DOHH2 (cell line): ENCODE measurements at regions not wholly inside any gene's neighbourhood (a gene's known extent, or its start where the extent isn't known, plus 50 kb on each side); places are given as distances from the start of the nearest gene placed in this dataset.

Experiments used
- H3F3A ChIP-seq: fragments of 200-600 bp; sonication (generic), shearing (Covaris generic); 2 replicates; pipeline ENCODE4 v1.6.0; 2016; ENCODE audit warnings: antibody characterized with exemption, mild to moderate bottlenecking; ENCODE audit not compliant: control insufficient read depth, insufficient read depth
- H3K27ac ChIP-seq: fragments of 200-600 bp; sonication (generic); 2 replicates; pipeline ENCODE4 v1.5.1; 2014; ENCODE audit warnings: low read depth, mild to moderate bottlenecking, low read length, moderate library complexity
- H3K27me3 ChIP-seq: fragments of 200-600 bp; sonication (generic); 2 replicates; pipeline ENCODE4 v1.6.1; 2014; ENCODE audit warnings: mild to moderate bottlenecking, low read length, mixed read lengths; ENCODE audit not compliant: control insufficient read depth
- H3K36me3 ChIP-seq: fragments of 200-600 bp; sonication (generic); 2 replicates; pipeline ENCODE4 v1.6.1; 2014; ENCODE audit warnings: mild to moderate bottlenecking, low read length, moderate library complexity, mixed read lengths; ENCODE audit not compliant: control insufficient read depth
- H3K4me1 ChIP-seq: fragments of 200-600 bp; sonication (generic); 2 replicates; pipeline ENCODE4 v1.6.1; 2014; ENCODE audit warnings: mild to moderate bottlenecking, low read length, mixed read lengths; ENCODE audit not compliant: control insufficient read depth
- H3K4me2 ChIP-seq: fragments of 200-600 bp; sonication (generic); 2 replicates; pipeline ENCODE4 v1.6.0; 2014; ENCODE audit warnings: mild to moderate bottlenecking, low read length, moderate library complexity
- H3K4me3 ChIP-seq: fragments of 200-600 bp; sonication (generic); 2 replicates; pipeline ENCODE4 v1.5.1; 2014; ENCODE audit warnings: mild to moderate bottlenecking, low read length, mixed read lengths
- H3K79me2 ChIP-seq: fragments of 200-600 bp; sonication (generic); 2 replicates; pipeline ENCODE4 v1.6.1; 2014; ENCODE audit warnings: mild to moderate bottlenecking, low read length, mixed read lengths; ENCODE audit not compliant: control insufficient read depth
- H3K9me2 ChIP-seq: fragments of 200-600 bp; sonication (generic); replicated peaks from 2 replicates; pipeline ENCODE4 v1.6.1; 2014; ENCODE audit warnings: mild to moderate bottlenecking, low read length, mixed read lengths; ENCODE audit not compliant: control insufficient read depth
- H3K9me3 ChIP-seq: fragments of 200-600 bp; sonication (generic); 2 replicates; pipeline ENCODE4 v1.6.1; 2014; ENCODE audit warnings: antibody characterized with exemption, low read length, mixed read lengths; ENCODE audit not compliant: control insufficient read depth, insufficient read depth
- H4K20me1 ChIP-seq: fragments of 200-600 bp; sonication (generic); 2 replicates; pipeline ENCODE4 v1.6.0; 2014; ENCODE audit warnings: low read depth, mild to moderate bottlenecking, antibody characterized with exemption, low read length, moderate library complexity; ENCODE audit not compliant: control insufficient read depth, insufficient read depth
- EZH2phosphoT487 ChIP-seq: fragments of 200-600 bp; sonication (generic); IDR thresholded peaks from 2 replicates; pipeline ENCODE4 v1.6.1; 2017; ENCODE audit warnings: borderline replicate concordance, mild to moderate bottlenecking, antibody characterized with exemption, low read length, moderate library complexity, mixed read lengths
- TF ChIP-seq, protein P1 (sequence below): fragments of 200-600 bp; sonication (generic); IDR thresholded peaks from one replicate; pipeline ENCODE4 v1.5.1; 2014; ENCODE audit warnings: antibody characterized with exemption, mild to moderate bottlenecking, low read depth, low read length; ENCODE audit not compliant: poor library complexity, severe bottlenecking

DNA sequence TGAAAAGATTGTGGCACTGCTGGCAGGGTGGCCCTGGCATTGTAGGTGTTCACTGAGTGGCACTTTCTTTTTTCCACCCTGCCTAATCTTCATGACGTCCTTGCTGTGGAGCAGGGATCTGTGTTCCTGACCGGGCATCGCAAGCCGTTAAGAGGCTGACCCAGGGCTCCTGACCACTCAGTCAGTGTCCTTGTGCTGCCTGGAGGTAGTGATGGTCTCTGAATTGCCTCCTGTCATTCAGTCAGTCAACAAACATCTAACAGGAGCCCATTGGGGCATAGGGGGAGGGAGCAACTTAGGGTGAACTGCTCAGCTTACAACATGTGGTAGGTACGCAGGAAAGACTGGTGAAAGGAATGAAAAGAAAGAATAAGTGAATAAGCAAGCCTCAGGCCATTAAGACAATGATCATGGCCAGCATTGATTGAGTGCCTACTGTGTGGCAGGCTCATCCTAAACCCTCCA is 152.0 kb downstream of the CEBPB start:
- Histone ChIP-seq H3K4me2 (no peak overlapping the region), H3K79me2 (no peaks in the 10 kb centered on the region), H3K9me3 (no peaks in the 10 kb centered on the region), H3K27me3 (peaks cover 53% of the 10 kb centered on the region), H3K27ac (no peak overlapping the region), H3K4me3 (no peak overlapping the region), H3K36me3 (no peaks in the 10 kb centered on the region), H3F3A (no peaks in the 10 kb centered on the region), H3K4me1 (peaks cover 11% of the 10 kb centered on the region), H4K20me1 (no peaks in the 10 kb centered on the region), H3K9me2 (no peaks in the 10 kb centered on the region)
- TF ChIP-seq, protein P1, sequence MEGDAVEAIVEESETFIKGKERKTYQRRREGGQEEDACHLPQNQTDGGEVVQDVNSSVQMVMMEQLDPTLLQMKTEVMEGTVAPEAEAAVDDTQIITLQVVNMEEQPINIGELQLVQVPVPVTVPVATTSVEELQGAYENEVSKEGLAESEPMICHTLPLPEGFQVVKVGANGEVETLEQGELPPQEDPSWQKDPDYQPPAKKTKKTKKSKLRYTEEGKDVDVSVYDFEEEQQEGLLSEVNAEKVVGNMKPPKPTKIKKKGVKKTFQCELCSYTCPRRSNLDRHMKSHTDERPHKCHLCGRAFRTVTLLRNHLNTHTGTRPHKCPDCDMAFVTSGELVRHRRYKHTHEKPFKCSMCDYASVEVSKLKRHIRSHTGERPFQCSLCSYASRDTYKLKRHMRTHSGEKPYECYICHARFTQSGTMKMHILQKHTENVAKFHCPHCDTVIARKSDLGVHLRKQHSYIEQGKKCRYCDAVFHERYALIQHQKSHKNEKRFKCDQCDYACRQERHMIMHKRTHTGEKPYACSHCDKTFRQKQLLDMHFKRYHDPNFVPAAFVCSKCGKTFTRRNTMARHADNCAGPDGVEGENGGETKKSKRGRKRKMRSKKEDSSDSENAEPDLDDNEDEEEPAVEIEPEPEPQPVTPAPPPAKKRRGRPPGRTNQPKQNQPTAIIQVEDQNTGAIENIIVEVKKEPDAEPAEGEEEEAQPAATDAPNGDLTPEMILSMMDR: no peak
- TF ChIP-seq EZH2phosphoT487: no peak

DNA sequence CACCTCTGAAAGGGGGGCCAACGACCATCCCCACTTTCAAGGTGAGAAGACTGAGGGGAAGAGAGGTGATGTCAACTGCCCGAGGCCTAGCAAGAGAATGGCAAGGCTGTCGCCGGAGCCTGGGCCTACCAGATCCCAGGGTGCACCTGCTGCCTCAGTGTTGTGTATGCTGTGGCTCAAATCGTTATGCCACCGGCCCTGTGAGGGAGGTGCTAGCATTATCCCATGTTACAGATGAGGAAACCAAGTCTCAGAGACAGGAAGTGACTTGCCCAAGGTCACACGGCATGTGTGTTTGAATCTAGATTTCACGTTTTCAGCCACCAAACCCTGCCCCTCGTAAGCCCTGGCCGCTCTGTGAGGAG is 152.5 kb downstream of the CEBPB start:
- H3K4me3 ChIP-seq: no peak overlapping the region
- H3K4me2 ChIP-seq: no peak overlapping the region
- no peak overlapping the region for H3K27ac ChIP-seq
- no peaks in the 10 kb centered on the region for H3F3A ChIP-seq
- H3K36me3 ChIP-seq: no peaks in the 10 kb centered on the region
- no peaks in the 10 kb centered on the region for H4K20me1 ChIP-seq
- no peaks in the 10 kb centered on the region for H3K9me3 ChIP-seq
- peaks cover 14% of the 10 kb centered on the region for H3K4me1 ChIP-seq
- H3K27me3 ChIP-seq: peaks cover 54% of the 10 kb centered on the region
- H3K79me2 ChIP-seq: no peaks in the 10 kb centered on the region
- H3K9me2 ChIP-seq: no peaks in the 10 kb centered on the region
- no peak for TF ChIP-seq EZH2phosphoT487

DNA sequence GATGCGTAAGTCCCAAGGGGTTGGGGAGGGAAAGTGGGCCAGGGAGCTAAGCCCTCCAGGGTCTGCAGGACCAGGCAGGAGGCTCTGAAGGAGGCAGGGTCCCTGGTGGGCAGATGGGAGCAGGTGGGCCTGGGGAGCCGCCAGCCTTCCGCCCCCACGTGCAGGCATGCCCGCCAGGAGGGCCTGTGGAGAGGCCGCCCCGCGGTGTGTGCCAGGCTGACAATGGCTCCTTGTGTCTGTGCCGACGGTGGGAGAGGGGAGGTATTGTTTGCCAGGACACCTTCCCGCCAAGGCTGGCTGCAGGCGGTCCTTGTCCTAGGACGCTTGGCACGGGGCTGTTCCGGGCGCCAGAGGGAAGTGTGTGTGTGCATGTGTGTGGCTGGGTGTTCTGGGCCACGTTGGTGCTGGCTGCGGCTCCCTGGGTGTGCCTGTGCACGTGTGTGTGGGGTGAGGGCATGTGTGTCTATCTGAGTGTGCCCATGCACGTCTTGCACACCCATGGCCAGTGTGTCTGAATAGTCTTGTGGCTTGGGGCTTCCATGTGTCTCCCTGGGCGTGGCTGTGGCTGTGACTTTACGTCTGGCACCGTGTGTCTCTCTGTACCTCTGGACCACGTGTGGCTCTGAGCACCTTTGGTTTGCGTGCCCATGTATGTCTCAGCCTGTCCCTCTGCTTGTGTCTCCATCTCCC is 153.0 kb downstream of the CEBPB start:
- TF ChIP-seq EZH2phosphoT487: no peak
- TF ChIP-seq, protein P1: no peak
- no peaks in the 10 kb centered on the region for H3K79me2 ChIP-seq
- no peak overlapping the region for H3K27ac ChIP-seq
- H3F3A ChIP-seq: no peaks in the 10 kb centered on the region
- no peak overlapping the region for H3K4me2 ChIP-seq
- peaks cover 52% of the 10 kb centered on the region for H3K27me3 ChIP-seq
- peaks cover 14% of the 10 kb centered on the region for H3K4me1 ChIP-seq
- no peaks in the 10 kb centered on the region for H3K9me2 ChIP-seq
- no peaks in the 10 kb centered on the region for H3K9me3 ChIP-seq
- H4K20me1 ChIP-seq: no peaks in the 10 kb centered on the region
- H3K36me3 ChIP-seq: no peaks in the 10 kb centered on the region
- H3K4me3 ChIP-seq: no peak overlapping the region

DNA sequence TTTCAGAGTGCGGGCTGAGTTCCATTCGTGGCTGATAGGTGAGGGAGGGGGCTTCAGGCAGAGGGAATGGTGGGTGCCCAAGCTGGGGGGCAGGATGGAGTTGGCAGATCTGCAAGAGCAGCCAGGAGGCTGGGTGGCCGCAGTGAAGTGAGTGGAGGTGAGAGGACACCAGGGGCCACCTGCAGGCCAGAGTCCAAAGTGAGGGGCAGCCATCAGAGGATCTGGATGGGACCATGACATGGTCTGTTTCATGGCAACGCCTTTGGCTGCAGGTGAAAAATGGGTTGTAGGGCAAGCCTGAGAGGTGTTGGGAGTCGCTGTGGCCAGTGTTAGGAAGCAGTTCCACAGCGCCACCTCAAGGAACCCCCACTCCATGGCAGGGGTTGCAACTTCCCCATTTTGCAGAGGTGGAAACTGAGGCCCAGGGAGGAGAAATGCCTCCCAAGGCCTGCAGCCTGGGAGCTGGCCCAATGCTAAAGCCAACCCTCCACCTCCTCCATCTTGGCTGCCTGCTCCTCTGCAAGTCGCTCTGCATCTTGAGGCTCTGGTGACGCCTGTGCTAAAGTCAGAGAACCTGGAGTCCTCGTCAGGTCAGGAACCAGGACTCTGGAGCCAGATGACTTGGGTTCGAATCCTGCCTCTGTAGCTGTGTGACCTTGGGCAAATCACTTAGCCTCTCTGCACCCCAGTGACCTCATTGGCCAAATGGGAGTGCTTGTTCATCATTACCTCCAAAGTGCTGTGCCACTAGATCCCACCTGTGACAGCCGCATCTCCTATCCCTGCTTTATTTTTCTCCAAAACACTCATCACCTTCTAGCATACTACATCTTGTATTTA is 153.8 kb downstream of the CEBPB start:
- Histone ChIP-seq H3K27ac (no peak overlapping the region), H3K9me3 (no peaks in the 10 kb centered on the region), H4K20me1 (no peaks in the 10 kb centered on the region), H3K9me2 (no peaks in the 10 kb centered on the region), H3K4me3 (no peak overlapping the region), H3F3A (no peaks in the 10 kb centered on the region), H3K4me2 (no peak overlapping the region), H3K79me2 (no peaks in the 10 kb centered on the region), H3K36me3 (no peaks in the 10 kb centered on the region), H3K4me1 (peaks cover 10% of the 10 kb centered on the region; the same call in 1 of the 2 replicates), H3K27me3 (peaks cover 49% of the 10 kb centered on the region)
- TF ChIP-seq, protein P1: peak; percentile 55
- TF ChIP-seq EZH2phosphoT487: no peak
